ENCODE measurements at regions not wholly inside any gene's neighbourhood (a gene's known extent, or its start where the extent isn't known, plus 50 kb on each side); places are given as distances from the start of the nearest gene placed in this dataset.

DNA sequence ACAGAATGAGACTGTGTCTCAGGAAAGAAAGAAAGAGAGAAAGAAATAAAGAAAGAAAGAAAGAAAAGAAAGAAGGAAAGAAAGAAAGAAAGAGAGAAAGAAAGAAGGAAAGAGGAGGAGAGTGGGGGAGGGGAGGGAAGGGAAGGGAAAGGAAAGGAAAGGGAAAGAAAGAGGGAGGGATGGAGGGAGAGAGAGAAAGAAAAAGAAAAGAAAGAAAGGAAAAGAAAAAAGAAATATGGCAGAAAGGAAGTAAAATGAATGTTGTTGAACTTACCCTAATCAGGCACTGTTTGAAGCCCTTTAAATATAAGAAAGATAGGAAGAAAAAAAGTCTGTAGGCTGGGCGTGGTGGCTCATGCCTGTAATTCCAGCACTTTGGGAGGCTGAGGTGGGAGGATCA, 276.1 kb downstream of the INSC start:
- no peak for DNase-seq

DNA sequence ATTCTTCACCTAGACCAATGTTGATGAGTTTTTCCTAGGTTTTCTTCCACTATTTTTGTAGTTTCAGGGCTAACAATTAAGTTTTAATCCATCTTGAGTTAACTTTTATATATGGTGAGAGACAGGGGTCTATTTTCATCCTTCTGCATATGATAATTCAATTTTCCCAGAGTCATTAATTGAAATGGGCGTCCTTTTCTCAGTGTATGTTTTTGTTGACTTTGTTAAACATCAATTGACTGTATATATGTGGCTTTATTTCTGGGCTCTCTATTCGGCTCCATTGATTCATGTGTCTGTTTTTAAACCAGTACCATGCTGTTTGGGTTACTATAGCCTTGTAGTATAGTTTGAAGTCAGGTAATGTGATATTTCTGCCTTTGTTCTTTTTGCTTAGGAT, 282.1 kb downstream of the INSC start:
- DNase-seq: no peak

DNA sequence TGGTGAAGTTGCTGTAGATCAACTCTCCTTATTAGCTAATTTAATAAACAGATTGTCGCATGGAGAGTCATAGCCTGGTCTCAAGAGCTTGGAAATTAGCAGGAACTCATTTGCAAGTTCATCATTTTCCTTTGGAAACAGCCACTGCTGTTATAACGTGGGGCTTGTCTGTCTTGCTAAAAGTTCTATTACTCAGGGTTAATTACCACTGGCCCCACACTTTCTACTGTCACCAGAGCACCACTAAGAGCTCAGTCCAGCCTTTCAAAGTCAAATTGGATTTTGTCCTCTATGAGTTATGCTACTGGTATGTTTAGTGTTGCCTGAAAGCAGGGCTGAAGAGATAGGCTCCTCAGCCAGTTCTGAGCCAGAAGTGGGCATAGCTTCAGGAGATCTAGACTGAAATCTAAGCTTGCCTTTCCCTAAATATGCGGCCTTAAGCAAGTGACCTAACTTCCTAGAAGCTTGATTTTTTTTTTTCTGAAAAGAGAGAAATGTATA, 292.2 kb downstream of the INSC start:
- no peak for DNase-seq

DNA sequence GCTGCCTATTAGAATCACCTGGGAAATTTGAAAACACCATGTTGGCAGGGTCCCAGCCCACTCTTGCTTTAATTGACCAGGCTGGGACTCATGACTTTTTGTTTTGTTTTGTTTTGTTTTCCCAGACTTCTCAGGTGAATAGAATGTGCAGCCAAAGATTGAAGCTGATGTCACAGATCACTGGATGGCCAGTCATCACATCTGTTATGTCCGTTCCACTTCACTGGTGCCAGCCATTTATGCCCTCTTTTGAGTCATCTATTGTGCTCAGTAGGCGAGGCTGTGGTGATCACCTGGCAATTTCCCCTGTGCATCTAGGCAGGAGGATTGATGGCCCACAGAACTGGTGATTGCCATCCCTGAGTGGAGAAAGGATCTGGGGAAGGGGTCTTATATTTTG, 297.3 kb downstream of the INSC start:
- no peak for DNase-seq

DNA sequence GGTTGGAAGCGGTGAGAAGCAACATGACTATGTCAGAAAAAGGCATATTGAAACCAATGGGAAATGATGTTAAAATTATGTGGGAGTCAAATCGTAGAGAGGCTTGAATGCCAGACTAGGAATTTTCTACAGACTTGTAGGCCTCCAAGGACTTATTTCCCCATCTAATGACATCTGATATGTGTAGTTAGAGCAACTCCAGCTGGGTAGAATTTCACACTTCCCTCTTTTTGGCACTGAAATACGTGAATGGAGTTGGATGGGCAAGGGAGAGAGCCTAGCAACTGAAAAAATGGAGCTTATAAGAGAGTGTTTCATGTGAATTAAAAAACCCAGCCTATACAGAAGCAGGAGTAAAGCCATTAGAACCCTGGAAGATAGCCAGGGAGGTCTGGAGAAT, 304.2 kb downstream of the INSC start:
- no peak for DNase-seq

DNA sequence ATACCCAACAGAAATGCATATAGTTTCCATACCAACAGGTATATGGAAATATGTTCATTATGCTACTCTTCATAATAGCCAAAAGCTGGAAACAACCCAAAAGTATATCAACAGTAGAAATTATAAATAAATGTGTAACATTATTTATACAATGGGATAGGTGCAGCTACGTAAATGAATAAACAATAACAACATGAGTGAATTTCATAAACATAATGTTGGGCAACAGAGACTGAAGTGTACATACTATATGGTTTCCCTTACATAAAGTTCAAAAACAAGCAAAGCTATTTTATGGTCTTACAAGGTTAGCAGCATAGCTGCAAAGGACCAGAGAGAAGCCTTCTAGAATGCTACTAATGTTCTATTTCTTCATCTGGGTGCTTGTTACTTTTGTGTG, 305.0 kb downstream of the INSC start:
- DNase-seq: no peak

DNA sequence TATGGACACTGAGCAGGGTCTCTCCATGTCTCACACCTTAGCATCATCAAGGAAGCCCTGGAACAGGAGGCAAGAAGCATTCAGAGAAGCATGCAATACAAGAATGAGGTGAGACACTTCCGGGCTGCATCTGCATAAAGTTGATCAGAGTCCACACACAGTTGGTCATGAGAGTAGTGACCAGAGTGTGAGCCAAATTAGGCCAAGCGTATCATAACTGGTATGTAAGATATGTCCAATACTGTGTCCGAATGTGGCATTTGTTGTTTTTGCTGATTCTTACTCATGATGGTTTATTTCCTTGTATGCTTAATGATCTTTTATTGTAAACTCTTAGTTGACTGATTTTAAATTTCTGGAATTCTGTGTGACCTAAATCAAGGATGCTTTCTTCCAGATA, 315.7 kb downstream of the INSC start:
- DNase-seq: no peak

DNA sequence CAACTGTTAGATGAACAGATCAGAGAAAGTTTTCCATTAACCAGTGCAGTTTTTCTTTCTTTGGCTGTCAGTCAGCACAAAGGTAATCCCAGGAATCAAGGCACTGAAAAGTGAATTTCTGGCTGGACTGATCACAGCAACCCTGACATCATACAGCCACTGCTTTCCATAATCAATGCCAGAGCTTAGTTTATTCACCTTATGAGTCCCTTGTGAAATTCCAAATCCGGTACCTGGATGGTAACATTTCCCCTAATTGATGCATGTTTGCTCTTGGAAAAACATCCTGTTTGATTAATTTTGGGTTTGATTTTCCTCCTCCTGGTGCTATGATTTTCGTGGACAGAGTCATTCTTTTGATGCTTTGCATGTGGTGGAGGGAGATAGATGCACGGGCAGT, 319.8 kb downstream of the INSC start:
- no peak for DNase-seq

DNA sequence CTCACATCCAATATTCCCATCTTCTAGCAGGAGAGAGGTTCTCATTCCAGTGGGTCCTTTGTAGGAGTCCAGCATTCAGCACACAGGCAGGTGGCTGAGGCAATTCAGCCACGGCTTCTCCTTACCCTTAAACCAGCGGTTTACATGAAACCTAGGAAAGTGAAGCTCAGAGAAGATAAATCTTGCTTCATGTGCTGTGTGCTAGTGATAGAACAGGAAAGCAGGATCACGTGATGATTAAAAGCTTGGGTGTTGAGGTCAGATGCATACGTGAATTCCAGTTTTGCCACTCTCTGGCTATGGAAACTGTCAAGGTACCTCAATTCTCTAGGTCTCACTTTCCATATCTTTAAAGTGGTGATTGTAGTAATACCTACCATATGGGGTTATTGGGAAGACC, 331.6 kb downstream of the INSC start:
- no peak for DNase-seq

DNA sequence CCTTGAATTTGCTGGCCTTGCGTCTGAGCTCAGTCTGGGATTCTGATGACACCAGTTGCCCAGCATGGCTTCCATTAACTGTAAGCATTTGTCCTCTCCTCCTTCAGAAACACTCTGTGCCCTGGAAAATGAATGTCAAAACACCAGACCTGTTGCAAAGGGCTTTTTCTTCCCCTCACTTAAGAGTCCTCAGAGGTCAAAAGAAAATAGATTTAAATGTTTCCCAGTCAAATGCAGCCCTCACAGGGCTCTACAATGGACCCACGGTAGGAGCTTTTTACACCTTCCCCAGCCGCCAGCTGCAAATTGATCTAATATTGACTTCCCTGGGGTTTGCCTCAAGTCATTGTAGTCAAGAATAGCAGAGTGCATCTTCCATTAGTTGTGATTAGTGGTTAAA, 332.2 kb downstream of the INSC start:
- no peak for DNase-seq

DNA sequence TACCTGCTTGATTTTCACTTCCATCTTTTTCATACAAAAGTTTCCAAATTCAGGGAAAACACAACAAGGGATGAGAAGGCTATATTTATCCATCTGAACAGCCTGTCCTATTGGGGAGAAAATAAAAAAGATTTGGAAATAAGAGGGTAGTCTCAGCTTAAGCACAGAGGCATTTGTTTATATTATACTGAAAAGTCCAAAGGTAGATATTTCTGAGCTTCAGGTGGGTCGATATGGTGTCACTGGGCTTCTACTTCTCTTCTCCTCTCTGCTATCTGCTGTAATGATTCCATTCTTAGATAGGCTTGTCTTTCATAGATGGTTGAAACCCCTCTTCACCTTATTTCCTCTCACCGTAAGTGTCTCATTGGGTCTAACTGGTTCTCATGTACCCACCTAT, 337.0 kb downstream of the INSC start:
- DNase-seq: no peak

DNA sequence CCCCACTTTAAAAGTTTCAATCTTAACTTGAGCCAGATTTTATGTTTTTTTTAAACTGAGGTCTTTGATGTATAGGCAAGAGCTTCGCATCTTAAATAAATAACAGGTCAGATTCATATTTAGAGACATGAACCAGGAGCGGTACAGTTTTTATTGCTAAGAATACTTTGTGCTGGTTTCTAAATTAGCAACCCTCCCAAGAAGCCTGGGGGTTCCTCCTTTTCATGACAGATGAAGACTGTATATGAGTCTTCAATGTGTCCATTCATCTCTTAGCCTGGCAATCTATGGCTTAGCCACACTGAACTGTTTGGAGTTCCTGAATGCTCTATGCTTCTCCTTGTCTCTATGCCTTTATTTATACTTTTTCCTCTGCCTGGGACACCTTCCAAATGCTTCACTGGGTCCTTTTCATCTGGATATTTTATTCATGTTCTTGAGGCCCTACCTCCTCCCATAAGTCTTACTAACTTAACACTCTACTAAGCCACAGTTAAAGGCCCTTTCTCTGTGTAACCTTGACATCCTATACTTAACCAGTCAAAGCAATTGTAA, 338.6 kb downstream of the INSC start:
- DNase-seq: no peak

DNA sequence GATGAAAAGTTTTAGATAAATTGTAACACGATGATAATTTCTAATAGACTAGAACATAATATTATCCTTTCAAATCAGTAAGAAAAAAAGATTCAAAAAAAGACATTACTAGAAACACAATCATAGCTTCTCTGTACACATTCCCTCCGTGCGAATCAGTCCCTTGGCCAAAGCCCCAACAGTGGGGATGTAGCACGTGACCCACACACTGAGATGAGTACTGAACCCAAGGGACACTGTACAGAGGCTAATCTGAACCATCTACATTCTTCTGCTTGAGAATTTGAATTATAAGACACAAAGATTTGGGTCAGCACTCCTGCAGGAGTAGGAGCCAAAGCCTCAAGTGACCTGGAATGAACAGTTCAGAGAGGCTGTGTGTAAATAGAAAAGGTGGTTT, 353.7 kb downstream of the INSC start:
- no peak for DNase-seq

DNA sequence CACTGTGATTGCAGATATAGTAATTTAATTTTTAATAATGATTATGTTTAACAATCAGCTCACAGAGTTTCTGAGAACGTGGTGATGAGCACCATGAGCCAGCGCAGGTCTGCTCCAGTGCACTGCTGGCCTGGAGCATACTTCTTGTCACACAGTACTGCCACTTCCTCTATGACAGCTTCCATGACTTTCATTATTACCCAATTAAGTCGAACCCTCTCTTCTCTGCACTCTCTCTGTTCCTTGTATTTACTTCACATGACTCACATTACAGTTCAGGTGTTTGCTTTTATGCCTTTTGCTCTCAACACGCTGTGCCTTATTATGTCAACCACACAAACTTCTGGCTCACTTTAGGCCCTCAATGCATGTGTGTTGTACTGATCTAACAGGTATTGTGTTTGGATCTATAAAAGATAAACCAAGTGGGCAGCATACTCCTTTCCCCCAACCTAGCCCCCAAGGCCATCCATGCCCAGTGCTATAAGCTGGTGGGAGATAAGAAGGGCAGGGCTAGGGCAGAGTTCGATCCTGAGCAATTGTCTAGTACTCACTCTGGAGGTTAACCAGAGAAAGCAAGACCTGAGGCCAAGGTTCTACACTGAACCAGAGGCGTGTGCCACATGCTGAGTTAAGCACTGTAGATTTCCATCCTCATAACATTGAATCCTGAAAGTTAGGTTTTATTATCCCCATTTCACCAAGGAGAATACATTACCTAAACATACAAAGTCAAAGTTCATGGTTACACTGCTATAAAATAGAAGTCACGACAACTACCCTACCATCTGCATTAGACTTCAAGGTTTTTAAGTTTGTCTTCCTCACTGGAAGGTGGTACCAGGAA, 356.5 kb downstream of the INSC start:
- DNase-seq: no peak

DNA sequence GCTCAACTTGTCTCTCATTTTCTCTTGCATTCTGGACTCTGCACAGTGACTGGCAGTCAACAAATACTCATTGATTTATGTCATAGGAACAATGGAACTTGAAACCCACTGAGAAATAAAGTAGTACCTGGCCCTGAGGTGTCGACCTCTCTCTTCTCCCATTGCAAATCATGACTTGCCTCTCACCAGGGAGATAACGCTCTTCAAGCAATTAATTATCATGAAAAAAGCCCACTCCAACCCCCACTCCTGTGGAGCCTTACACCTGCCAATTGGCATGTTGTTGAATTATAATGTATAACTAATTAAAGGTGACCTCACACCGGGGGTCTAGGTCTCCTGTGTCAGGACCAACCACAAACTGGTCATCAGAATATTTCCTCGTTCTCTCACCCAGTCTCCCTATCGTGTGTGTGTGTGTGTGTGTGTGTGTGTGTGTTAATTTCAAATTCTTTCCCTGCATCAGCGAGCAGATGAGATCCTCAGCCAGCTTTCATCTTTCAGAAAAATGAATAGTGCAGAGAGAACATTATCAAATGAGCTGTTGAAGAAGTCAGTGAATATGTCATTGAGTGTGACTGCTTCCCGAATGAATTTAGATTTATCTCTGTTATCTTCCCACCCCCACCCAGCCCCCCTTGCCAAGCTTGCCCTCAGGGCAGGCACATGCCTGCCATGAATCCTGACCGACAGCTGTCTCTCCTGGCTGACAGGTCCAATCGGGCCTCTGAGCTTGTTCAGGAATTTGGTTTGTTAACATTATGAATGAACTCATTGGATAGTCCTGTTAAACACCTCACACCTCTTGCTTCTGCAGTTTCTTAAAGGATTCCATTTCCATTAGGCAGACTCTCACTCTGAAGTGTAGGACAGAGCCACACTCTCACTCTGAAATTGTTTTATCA, 357.4 kb downstream of the INSC start:
- DNase-seq: no peak

DNA sequence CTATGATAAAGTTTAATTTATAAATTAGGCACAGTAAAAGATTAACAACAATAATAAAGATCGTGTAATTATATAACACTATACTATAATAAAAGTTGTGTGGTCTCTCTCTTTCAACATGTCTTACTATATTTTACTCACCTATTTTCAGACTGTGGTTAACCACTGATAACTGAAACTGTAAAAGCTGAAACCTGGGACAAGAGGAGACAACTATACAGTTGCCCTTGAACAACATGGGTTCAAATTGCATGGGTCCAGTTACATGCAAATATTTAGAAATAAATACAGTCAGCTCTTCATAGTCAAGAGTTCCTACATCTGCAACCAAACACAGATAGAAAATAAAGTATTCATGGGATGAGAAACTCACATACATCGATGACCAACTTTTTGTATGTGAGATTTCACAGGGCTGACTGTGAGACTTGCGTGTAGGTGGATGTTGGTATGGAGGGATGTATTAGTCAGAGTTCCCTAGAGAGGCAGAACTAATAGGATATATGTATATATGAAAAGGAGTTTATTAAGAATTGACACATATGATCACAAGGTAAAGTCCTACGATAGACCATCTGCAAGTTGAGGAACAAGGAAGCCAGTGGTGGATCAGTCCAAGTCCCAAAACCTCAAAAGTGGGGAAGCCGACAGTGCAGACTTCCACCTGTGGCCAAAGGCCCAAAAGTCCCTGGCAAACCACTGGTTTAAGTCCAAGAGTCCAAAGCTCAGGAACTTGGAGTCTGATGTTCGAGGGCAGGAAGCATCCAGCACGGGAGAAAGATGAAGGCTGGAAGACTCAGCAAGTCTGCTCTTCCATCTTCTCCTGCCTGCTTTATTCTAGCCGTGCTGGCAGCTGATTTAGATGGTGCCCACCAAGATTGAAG, 359.5 kb downstream of the INSC start:
- DNase-seq: no peak

DNA sequence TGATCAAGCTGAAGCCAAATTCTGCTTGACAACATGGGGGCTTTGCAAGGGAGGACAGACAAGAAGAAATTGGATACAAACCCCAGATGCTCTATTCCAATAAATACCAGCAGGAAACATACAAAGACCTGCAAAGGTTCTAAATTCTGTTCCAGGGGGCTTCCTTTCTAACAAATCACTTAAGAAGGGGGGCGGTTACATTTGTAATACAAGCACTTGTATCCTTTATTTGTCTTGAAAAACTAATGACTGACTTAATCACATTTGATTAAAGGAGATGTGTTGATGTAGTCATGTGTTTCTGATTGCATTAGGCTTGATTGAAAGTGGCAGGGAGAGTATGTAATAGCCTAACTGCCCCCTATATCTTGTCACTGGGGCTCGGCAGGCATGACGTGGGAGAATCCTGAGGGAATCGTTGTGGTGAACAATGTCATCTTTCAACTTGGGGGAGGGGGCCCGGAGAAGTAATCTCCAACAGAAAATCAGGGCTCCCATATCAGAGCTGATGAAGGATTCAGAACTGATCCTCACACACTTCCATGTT, 361.7 kb downstream of the INSC start:
- DNase-seq: no peak

DNA sequence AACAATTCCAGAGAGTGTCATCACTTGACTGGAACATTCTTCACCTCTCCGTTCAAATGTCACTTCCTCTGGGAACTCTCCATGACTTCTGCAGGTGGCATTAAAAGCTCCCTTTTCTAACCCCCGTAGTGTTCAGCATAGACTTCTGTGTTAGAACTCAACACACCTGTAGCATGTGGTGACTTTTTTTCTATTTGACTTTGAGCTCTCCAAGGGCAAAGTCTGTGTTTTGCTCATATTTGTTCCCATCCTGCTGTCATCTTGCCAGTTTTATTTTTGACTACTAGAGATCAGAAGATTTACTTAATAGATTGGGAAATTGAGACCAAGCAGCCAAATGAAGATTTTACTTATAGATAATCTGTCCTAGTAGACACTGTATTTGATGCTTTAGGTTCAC, 367.1 kb downstream of the INSC start:
- DNase-seq: no peak

DNA sequence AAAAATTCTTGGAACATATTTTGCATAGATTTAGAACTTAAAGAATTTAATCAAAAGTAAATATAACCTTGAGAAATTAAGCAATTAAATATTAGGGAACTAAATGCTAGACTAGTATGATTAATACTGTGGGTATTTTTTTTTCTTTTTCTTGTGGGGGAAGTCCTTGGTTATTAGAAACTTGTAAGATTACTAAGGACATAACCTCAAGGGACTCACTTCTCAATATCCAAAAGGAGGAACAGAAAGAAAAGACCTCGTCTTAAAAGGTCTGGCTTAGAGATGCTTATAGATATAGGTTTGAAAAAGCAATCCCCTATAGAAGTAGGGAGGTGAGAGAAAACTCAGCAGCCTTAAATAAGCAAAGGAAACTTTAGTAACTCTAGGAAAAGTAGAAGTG, 368.5 kb downstream of the INSC start:
- no peak for DNase-seq

DNA sequence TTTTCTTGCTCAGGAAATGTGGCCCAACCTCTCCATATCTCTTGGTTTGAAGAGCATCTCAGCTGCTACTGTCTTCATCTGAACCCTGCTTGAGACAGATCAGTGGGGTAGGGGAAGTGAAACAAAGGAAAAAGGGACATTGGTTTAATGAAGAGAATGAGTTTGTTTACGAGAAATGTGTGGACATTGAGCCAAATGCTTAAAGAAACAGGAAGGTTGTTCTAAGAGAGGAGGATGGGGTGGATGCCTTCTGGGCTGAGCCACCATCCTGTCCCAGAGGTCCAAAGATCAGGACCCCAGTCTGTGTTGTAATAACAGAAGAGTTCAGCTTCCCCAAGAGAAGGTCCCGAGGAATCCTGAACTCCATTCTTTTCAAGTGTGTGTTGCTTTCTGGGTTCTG, 369.7 kb downstream of the INSC start:
- no peak for DNase-seq

DNA sequence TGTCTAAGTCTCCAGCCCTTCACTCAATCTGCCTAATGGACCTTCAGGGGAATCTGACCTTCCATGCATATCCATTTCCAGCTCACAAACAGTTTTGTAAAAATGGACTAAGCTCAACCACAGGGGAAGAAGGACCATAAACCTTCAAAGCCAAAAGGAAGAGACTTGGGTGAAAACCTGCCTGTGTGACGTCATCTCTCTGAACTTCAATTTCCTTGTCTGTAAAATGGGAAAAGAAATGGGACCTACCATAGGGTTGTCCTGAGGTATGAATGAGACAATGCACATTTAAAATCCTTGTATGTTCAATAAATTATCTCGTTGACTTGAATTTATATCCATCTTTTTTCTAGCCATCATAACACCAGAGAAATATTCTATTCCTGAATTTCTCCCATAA, 370.7 kb downstream of the INSC start:
- DNase-seq: no peak

DNA sequence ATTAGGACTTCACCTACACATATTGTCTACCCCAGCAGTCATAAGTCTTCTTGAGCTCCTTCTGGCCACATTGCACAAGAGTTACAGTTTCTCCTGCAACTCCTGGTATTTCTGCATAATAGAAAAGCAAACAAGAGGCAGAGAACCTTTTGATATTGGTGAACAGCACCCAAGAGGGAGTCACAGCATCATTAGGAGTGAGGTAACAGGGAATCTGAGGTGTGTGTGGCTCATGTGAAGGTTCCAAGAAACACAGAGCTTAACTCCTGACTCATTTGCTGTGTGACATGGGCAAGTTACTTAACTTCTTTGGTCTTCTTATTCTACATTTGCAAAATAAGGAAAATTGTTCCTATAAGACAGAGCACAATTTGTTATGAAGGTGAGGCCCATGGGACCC, 374.6 kb downstream of the INSC start:
- no peak for DNase-seq
